B cell (primary cell): ENCODE measurements at regions not wholly inside any gene's neighbourhood (a gene's known extent, or its start where the extent isn't known, plus 50 kb on each side); places are given as distances from the start of the nearest gene placed in this dataset.

Source experiments
- ATAC-seq: fragments of 200-7000 bp; cut with Tn5 transposase; one replicate; pipeline ENCODE4 v1.10.0; 2021; ENCODE audit warnings: low read depth, mild to moderate bottlenecking, moderate number of reproducible peaks, moderate library complexity
- CTCF ChIA-PET: fragments of 350-600 bp; sonication (Branson Sonifier 250); formaldehyde crosslinking; loops from one replicate; lab custom pipeline; 2021; ENCODE audit warnings: antibody characterized with exemption, inconsistent platforms; lab: Charles Lee
- POLR2A ChIA-PET: fragments of 350-600 bp; sonication (Branson Sonifier 250); formaldehyde crosslinking; loops from one replicate; lab custom pipeline; 2021; ENCODE audit warnings: antibody characterized with exemption; lab: Charles Lee
- DNase-seq: peaks from one replicate; pipeline ENCODE4 v3.0.0; 2013
- H2AFZ ChIP-seq: 2 replicates; pipeline ENCODE4 v1.6.1; 2012; ENCODE audit warnings: mild to moderate bottlenecking, low read depth, low read length; ENCODE audit not compliant: insufficient read depth, poor library complexity, severe bottlenecking
- H3K27ac ChIP-seq, 2 donors: 1 replicate in 1 of 2; 2 replicates in 1 of 2; pipeline ENCODE4 v1.5.1; 2012 to 2013; ENCODE audit warnings: low read length in 2 of 2, mild to moderate bottlenecking in 2 of 2, moderate library complexity in 1 of 2
- H3K27me3 ChIP-seq, 4 experiments: fragments of 200-600 bp in 1 of 4; sonication (generic) in 1 of 4; replicated peaks in 1 of 4; 1 replicate in 2 of 4; 2 replicates in 2 of 4; pipeline versions ENCODE4 v1.6.1 to v1.7.0; 2013 to 2016; ENCODE audit warnings: low read length in 3 of 4, mild to moderate bottlenecking in 2 of 4, mixed read lengths in 1 of 4, moderate library complexity in 1 of 4; ENCODE audit not compliant: insufficient read depth in 4 of 4, control insufficient read depth in 3 of 4; ENCODE audit errors: control extremely low read depth in 1 of 4
- H3K36me3 ChIP-seq, 2 experiments: replicated peaks in 1 of 2; 1 replicate in 1 of 2; 2 replicates in 1 of 2; pipeline versions ENCODE4 v1.6.1 to v1.7.1; 2013; ENCODE audit warnings: low read length in 1 of 2; ENCODE audit not compliant: insufficient read depth in 2 of 2, control insufficient read depth in 1 of 2; ENCODE audit errors: control extremely low read depth in 1 of 2, extremely low read depth in 1 of 2
- H3K4me1 ChIP-seq, 2 donors: fragments of 200-600 bp in 1 of 2; sonication (generic) in 1 of 2; 1 replicate in 1 of 2; 2 replicates in 1 of 2; pipeline versions ENCODE4 v1.5.1 to v1.6.1; 2013 to 2017; ENCODE audit warnings: low read length in 2 of 2; ENCODE audit not compliant: control insufficient read depth in 2 of 2, insufficient read depth in 2 of 2
- H3K4me2 ChIP-seq: replicated peaks from 2 replicates; pipeline ENCODE3; 2012; ENCODE audit warnings: mild to moderate bottlenecking, low read depth, low read length; ENCODE audit not compliant: poor library complexity, severe bottlenecking
- H3K4me3 ChIP-seq, 5 experiments: fragments of 200-600 bp in 1 of 5; sonication (generic) in 1 of 5; 1 replicate in 3 of 5; 2 replicates in 2 of 5; pipeline versions ENCODE4 v1.5.1 to v1.7.0; 2011 to 2016; ENCODE audit warnings: low read length in 4 of 5, mild to moderate bottlenecking in 4 of 5, low read depth in 2 of 5, control low read depth in 1 of 5, moderate library complexity in 1 of 5; ENCODE audit not compliant: insufficient read depth in 1 of 5; ENCODE audit errors: control extremely low read depth in 1 of 5, extremely low read depth in 1 of 5
- H3K79me2 ChIP-seq: fragments of 200-600 bp; sonication (generic); one replicate; pipeline ENCODE4 v1.6.0; 2016; ENCODE audit warnings: low read length; ENCODE audit not compliant: control insufficient read depth, insufficient read depth
- H3K9ac ChIP-seq: fragments of 200-600 bp; sonication (generic); 2 replicates; pipeline ENCODE4 v1.6.1; 2017; ENCODE audit warnings: mild to moderate bottlenecking, low read length, moderate library complexity
- H3K9me3 ChIP-seq, 3 donors: one replicate each; pipeline versions ENCODE4 v1.6.1 to v1.7.1; 2013; ENCODE audit warnings: low read length in 2 of 3; ENCODE audit not compliant: control insufficient read depth in 2 of 3, insufficient read depth in 1 of 3; ENCODE audit errors: control extremely low read depth in 1 of 3
- H4K20me1 ChIP-seq: 2 replicates; pipeline ENCODE4 v1.6.0; 2012; ENCODE audit warnings: mild to moderate bottlenecking, low read length; ENCODE audit not compliant: insufficient read depth, control insufficient read depth, poor library complexity, severe bottlenecking
- H3K27ac Mint-ChIP-seq: one replicate; pipeline ENCODE4 v1.8.0; 2021; ENCODE audit warnings: mixed read lengths
- H3K27me3 Mint-ChIP-seq: one replicate; pipeline ENCODE4 v1.8.0; 2021; ENCODE audit warnings: mixed read lengths
- H3K4me1 Mint-ChIP-seq: one replicate; pipeline ENCODE4 v1.8.0; 2021; ENCODE audit warnings: mixed read lengths
- H3K4me3 Mint-ChIP-seq: one replicate; pipeline ENCODE4 v1.8.0; 2021; ENCODE audit warnings: mixed read lengths
- H3K9me3 Mint-ChIP-seq: one replicate; pipeline ENCODE4 v1.8.0; 2022; ENCODE audit warnings: mixed read lengths; ENCODE audit not compliant: insufficient read depth
- EZH2 ChIP-seq: IDR thresholded peaks from 2 replicates; pipeline ENCODE4 v1.6.1; 2012; ENCODE audit warnings: borderline replicate concordance, low read depth, mild to moderate bottlenecking, moderate library complexity, low read length; ENCODE audit not compliant: insufficient read depth, poor library complexity, severe bottlenecking
- WGBS: methylation state at CpG from one replicate; pipeline ENCODE4 v1.1.5; 2013; ENCODE audit warnings: missing lambda C conversion rate; ENCODE audit not compliant: insufficient coverage; 5-methylcytosine and 5-hydroxymethylcytosine counted together
- intact Hi-C: fragments of 100-400 bp; cut with micrococcal nuclease; formaldehyde crosslinking; loops from one replicate; pipeline ENCODE4 v1.10.0; 2022
- TF ChIP-seq, protein P1 (sequence below): fragments of 200-600 bp; IDR thresholded peaks from one replicate; pipeline ENCODE4 v1.8.0; 2022; ENCODE audit warnings: antibody characterized with exemption, mild to moderate bottlenecking

DNA sequence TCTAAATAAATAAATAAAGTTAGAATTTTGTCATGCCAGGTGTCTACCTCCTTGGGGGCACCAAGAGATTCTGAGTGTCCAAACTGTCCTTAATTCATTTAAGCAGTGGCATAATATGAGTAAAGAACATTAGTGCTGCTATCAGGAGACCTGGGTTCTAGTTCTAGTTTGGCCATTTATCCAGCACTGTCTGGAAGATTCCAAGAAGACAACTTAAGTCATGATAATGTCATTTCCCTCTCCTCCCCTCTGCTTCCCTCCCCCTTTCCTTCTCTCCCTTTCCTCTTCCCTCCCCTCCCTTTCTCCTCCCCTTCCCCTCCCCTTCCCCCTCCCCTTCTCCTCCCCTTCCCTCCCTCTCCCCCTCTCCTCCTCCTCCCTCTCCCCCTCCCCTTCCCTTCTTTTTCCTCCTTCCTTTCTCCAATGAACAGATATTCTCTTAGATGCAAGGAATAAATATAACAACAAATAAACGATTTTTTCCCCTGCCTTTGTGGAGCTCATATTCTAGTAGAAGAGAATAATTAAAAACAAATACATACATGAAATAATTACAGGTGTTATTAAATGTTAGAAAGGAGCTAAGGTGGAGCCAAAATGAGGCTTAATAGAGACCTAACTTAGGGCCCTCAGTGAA lies 90.8 kb downstream of the NMUR2 start:
- H2AFZ ChIP-seq, result no peak overlapping the region
- TF ChIP-seq, protein P1, sequence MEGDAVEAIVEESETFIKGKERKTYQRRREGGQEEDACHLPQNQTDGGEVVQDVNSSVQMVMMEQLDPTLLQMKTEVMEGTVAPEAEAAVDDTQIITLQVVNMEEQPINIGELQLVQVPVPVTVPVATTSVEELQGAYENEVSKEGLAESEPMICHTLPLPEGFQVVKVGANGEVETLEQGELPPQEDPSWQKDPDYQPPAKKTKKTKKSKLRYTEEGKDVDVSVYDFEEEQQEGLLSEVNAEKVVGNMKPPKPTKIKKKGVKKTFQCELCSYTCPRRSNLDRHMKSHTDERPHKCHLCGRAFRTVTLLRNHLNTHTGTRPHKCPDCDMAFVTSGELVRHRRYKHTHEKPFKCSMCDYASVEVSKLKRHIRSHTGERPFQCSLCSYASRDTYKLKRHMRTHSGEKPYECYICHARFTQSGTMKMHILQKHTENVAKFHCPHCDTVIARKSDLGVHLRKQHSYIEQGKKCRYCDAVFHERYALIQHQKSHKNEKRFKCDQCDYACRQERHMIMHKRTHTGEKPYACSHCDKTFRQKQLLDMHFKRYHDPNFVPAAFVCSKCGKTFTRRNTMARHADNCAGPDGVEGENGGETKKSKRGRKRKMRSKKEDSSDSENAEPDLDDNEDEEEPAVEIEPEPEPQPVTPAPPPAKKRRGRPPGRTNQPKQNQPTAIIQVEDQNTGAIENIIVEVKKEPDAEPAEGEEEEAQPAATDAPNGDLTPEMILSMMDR, result no peak
- no peak for TF ChIP-seq EZH2
- no peak overlapping the region for H3K9ac ChIP-seq
- ChIA-PET CTCF (interaction anchor here (1.0 kb wide), 1 partner anchor 18 kb away, joined by 3 read pairs; no protein-coding TSS in a partner anchor), POLR2A (no interaction called here)
- WGBS, result no CpG with 5 or more reads among the region's 1 CpG
- Mint-ChIP-seq H3K4me1 (no peaks in the 10 kb centered on the region), H3K27ac (no peak overlapping the region), H3K4me3 (no peak overlapping the region), H3K9me3 (no peaks in the 10 kb centered on the region), H3K27me3 (peaks cover 3% of the 10 kb centered on the region)
- no peaks in the 10 kb centered on the region for H3K79me2 ChIP-seq
- intact Hi-C loops, result no loop called here
- no peaks in the 10 kb centered on the region for H3K36me3 ChIP-seq
- ATAC-seq (no peak), DNase-seq (no peak)
- no peak overlapping the region for H3K4me2 ChIP-seq
- H3K9me3 ChIP-seq, result no peaks in the 10 kb centered on the region
- H3K4me1 ChIP-seq, result no peaks in the 10 kb centered on the region
- no peak overlapping the region for H3K27ac ChIP-seq
- H4K20me1 ChIP-seq, result no peaks in the 10 kb centered on the region
- no peaks in the 10 kb centered on the region for H3K27me3 ChIP-seq
- H3K4me3 ChIP-seq, result no peak overlapping the region

DNA sequence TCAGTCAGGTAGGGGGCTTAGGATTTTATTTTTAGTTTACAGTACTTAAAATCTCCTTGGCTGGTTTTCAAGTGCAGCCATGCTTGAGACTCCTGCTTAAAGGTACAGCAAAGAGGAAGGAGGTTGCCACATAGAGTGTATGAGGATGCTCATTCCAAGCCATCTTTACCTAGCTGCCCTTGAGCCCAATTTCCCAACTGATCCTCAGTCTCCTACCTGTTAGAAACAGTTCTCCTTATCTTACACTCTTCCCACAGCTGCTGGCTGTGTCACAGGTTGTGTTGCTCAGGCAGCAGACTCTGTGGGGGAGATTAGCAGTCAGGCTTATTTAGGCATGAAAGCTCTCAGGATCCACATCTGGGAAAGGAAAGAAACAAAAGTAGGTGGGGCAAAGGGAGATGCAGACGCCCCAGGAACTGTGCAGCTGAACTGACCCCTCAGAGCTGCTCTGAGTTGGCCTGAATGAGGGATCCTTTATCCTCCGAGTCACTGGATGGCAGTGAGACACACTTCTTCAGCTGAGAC lies 95.1 kb downstream of the NMUR2 start:
- Histone ChIP-seq H3K36me3 (no peaks in the 10 kb centered on the region), H3K9me3 (peaks cover 0 to 2% (median 0%) of the 10 kb centered on the region in 3 donors), H3K27ac (no peak overlapping the region), H3K27me3 (no peaks in the 10 kb centered on the region), H4K20me1 (no peaks in the 10 kb centered on the region), H3K9ac (no peak overlapping the region), H3K4me3 (no peak overlapping the region), H3K4me1 (no peaks in the 10 kb centered on the region), H3K79me2 (no peaks in the 10 kb centered on the region), H2AFZ (no peak overlapping the region), H3K4me2 (no peak overlapping the region)
- POLR2A ChIA-PET, result no interaction called here
- CTCF ChIA-PET, result interaction anchor here (1.1 kb wide), 1 partner anchor 40 kb away, joined by 3 read pairs; no protein-coding TSS in a partner anchor
- Mint-ChIP-seq H3K27ac (no peak overlapping the region), H3K27me3 (no peaks in the 10 kb centered on the region), H3K9me3 (no peaks in the 10 kb centered on the region), H3K4me3 (no peak overlapping the region), H3K4me1 (no peaks in the 10 kb centered on the region)
- 17% methylated on average over 1 of the region's 2 CpGs for whole genome bisulfite sequencing
- DNase-seq (no peak), ATAC-seq (no peak)
- TF ChIP-seq, protein P1, result no peak
- TF ChIP-seq EZH2, result no peak
- intact Hi-C loops, result no loop called here
